Breast epithelium (tissue), 3 donors: ENCODE measurements at regions not wholly inside any gene's neighbourhood (a gene's known extent, or its start where the extent isn't known, plus 50 kb on each side); places are given as distances from the start of the nearest gene placed in this dataset.

ENCODE experiments used
- POLR2A ChIP-seq: fragments of 450-650 bp; IDR thresholded peaks from one replicate; pipeline ENCODE4 v1.6.1; 2016; ENCODE audit warnings: antibody characterized with exemption, mild to moderate bottlenecking, moderate library complexity
- POLR2AphosphoS5 ChIP-seq, 3 donors: sonication (generic); formaldehyde crosslinking; IDR thresholded peaks; one replicate each; pipeline ENCODE4 v1.6.1; 2017; ENCODE audit warnings: antibody characterized with exemption in 3 of 3
- TF ChIP-seq, protein P1 (sequence below), 3 donors: fragments of 450-650 bp; IDR thresholded peaks; one replicate each; pipeline ENCODE4 v1.5.1; 2016 to 2017; ENCODE audit warnings: antibody characterized with exemption in 3 of 3, mild to moderate bottlenecking in 3 of 3, moderate library complexity in 3 of 3

GRCh38 chr5:33074548-33074947, 363.4 kb downstream of the NPR3 start:
- TF ChIP-seq, protein P1, sequence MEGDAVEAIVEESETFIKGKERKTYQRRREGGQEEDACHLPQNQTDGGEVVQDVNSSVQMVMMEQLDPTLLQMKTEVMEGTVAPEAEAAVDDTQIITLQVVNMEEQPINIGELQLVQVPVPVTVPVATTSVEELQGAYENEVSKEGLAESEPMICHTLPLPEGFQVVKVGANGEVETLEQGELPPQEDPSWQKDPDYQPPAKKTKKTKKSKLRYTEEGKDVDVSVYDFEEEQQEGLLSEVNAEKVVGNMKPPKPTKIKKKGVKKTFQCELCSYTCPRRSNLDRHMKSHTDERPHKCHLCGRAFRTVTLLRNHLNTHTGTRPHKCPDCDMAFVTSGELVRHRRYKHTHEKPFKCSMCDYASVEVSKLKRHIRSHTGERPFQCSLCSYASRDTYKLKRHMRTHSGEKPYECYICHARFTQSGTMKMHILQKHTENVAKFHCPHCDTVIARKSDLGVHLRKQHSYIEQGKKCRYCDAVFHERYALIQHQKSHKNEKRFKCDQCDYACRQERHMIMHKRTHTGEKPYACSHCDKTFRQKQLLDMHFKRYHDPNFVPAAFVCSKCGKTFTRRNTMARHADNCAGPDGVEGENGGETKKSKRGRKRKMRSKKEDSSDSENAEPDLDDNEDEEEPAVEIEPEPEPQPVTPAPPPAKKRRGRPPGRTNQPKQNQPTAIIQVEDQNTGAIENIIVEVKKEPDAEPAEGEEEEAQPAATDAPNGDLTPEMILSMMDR (IDR thresholded peaks at IDR 0.05): no peak
- no peak for TF ChIP-seq POLR2A
- no peak for TF ChIP-seq POLR2AphosphoS5 (IDR thresholded peaks at IDR 0.05)
